ENCODE measurements at regions not wholly inside any gene's neighbourhood (a gene's known extent, or its start where the extent isn't known, plus 50 kb on each side); places are given as distances from the start of the nearest gene placed in this dataset.

- DNase-seq, result no peak
Observed at GRCh38 chr14:62101673-62102348, 339.6 kb downstream of the SNAPC1 start.

GRCh38 chr14:62102349-62102725, 340.1 kb downstream of the SNAPC1 start:
- DNase-seq, result no peak

GRCh38 chr14:62103464-62103863, 341.2 kb downstream of the SNAPC1 start:
- DNase-seq, result no peak

- DNase-seq, result no peak
Observed at GRCh38 chr14:62110941-62111340, 348.7 kb downstream of the SNAPC1 start.

GRCh38 chr14:62117010-62117750, 355.0 kb downstream of the SNAPC1 start:
- no peak for DNase-seq

GRCh38 chr14:62117751-62118105, 355.5 kb downstream of the SNAPC1 start:
- no peak for DNase-seq

- no peak for DNase-seq
Observed at GRCh38 chr14:62118461-62118860, 356.2 kb downstream of the SNAPC1 start.

- no peak for DNase-seq
Observed at GRCh38 chr14:62118871-62119270, 356.7 kb downstream of the SNAPC1 start.

GRCh38 chr14:62123961-62124360, 361.7 kb downstream of the SNAPC1 start:
- DNase-seq, result no peak

GRCh38 chr14:62125793-62126192, 363.6 kb downstream of the SNAPC1 start:
- no peak for DNase-seq

- DNase-seq, result peak; percentile 9
Observed at GRCh38 chr14:62126879-62127478, 364.8 kb downstream of the SNAPC1 start.

GRCh38 chr14:62130441-62130840, 368.2 kb downstream of the SNAPC1 start:
- no peak for DNase-seq

- no peak for DNase-seq
Observed at GRCh38 chr14:62133776-62134550, 371.7 kb downstream of the SNAPC1 start.

GRCh38 chr14:62138593-62138992, 376.4 kb downstream of the SNAPC1 start:
- DNase-seq, result no peak

- no peak for DNase-seq
Observed at GRCh38 chr14:62141139-62141538, 378.9 kb downstream of the SNAPC1 start.

GRCh38 chr14:62143245-62143644, 381.0 kb downstream of the SNAPC1 start:
- no peak for DNase-seq

- no peak for DNase-seq
Observed at GRCh38 chr14:62144863-62145262, 382.6 kb downstream of the SNAPC1 start.

- no peak for DNase-seq
Observed at GRCh38 chr14:62146030-62146429, 383.8 kb downstream of the SNAPC1 start.

GRCh38 chr14:62156052-62156451, 393.8 kb downstream of the SNAPC1 start:
- no peak for DNase-seq

- no peak for DNase-seq
Observed at GRCh38 chr14:62158779-62159178, 396.6 kb downstream of the SNAPC1 start.

GRCh38 chr14:62159314-62159713, 397.1 kb downstream of the SNAPC1 start:
- no peak for DNase-seq

- DNase-seq, result no peak
Observed at GRCh38 chr14:62162998-62163589, 400.9 kb downstream of the SNAPC1 start.

GRCh38 chr14:62168564-62169155, 406.4 kb downstream of the SNAPC1 start:
- DNase-seq, result no peak
